ENCODE measurements at regions not wholly inside any gene's neighbourhood (a gene's known extent, or its start where the extent isn't known, plus 50 kb on each side); places are given as distances from the start of the nearest gene placed in this dataset.

DNA sequence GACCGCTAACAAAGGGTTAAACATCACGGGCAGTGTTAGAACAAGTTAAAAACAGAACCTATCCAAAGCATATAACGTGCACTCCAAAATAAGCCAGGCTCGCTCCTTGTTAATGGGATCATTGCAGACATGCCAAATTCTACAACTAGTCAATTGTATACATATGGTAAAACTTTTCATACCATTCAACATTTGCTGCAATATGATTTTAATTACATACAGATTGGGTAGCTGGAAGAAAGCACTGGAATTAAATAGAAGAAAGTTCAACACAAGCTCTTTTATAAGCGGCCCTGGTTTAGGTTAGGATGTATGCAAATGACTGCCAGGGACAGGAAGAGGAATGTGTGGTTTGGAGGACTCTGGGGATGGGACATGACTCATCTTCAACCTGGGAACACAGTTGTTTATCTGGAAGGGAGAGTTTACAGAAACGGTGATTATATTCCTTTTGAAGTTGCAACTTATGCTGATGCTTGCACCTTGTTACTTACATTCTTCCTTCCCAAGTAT lies 62.5 kb upstream of the TIAM2 start:
- Histone ChIP-seq H3K4me1 (ENCODE audit: control insufficient read depth in 4 of 4, insufficient read depth in 4 of 4, low read length in 3 of 4) (no peaks in the 10 kb centered on the region), H3K4me3 (ENCODE audit: low read depth in 1 of 3, low read length in 3 of 3) (no peak overlapping the region), H3K36me3 (ENCODE audit: control insufficient read depth in 4 of 4, insufficient read depth in 3 of 4, low read depth in 1 of 4, low read length in 3 of 4) (no peaks in the 10 kb centered on the region), H3K27me3 (ENCODE audit: control insufficient read depth in 4 of 4, insufficient read depth in 4 of 4, low read length in 3 of 4) (no peaks in the 10 kb centered on the region), H3K27ac (ENCODE audit: low read depth in 1 of 2, low read length in 2 of 2) (no peak overlapping the region), H3K9me3 (ENCODE audit: control insufficient read depth in 4 of 4, low read length in 3 of 4) (no peaks in the 10 kb centered on the region), H3K9ac (ENCODE audit: low read depth in 1 of 2, low read length in 2 of 2) (no peak overlapping the region)
- TF ChIP-seq GABPA (IDR thresholded peaks at IDR 0.05 in 1 of 2, conservative IDR thresholded peaks at IDR 0.05 in 1 of 2) (no peak), NR2F2 (IDR thresholded peaks at IDR 0.05) (no peak), FOXA1 (IDR thresholded peaks at IDR 0.05) (no peak), RXRA (IDR thresholded peaks at IDR 0.05) (no peak), SP1 (IDR thresholded peaks at IDR 0.05) (no peak), JUND (IDR thresholded peaks at IDR 0.05) (no peak), TAF1 (conservative IDR thresholded peaks at IDR 0.05) (no peak), EGR1 (IDR thresholded peaks at IDR 0.05; ENCODE audit: low read depth in 2 of 2) (no peak), FOXA2 (IDR thresholded peaks at IDR 0.05) (no peak), YY1 (IDR thresholded peaks at IDR 0.05) (no peak), RAD21 (IDR thresholded peaks at IDR 0.05) (no peak), HNF4G (IDR thresholded peaks at IDR 0.05) (no peak), HNF4A (conservative IDR thresholded peaks at IDR 0.05) (no peak)
- TF ChIP-seq, protein P1, sequence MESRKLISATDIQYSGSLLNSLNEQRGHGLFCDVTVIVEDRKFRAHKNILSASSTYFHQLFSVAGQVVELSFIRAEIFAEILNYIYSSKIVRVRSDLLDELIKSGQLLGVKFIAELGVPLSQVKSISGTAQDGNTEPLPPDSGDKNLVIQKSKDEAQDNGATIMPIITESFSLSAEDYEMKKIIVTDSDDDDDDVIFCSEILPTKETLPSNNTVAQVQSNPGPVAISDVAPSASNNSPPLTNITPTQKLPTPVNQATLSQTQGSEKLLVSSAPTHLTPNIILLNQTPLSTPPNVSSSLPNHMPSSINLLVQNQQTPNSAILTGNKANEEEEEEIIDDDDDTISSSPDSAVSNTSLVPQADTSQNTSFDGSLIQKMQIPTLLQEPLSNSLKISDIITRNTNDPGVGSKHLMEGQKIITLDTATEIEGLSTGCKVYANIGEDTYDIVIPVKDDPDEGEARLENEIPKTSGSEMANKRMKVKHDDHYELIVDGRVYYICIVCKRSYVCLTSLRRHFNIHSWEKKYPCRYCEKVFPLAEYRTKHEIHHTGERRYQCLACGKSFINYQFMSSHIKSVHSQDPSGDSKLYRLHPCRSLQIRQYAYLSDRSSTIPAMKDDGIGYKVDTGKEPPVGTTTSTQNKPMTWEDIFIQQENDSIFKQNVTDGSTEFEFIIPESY (IDR thresholded peaks at IDR 0.05) = no peak
- TF ChIP-seq, protein P2, sequence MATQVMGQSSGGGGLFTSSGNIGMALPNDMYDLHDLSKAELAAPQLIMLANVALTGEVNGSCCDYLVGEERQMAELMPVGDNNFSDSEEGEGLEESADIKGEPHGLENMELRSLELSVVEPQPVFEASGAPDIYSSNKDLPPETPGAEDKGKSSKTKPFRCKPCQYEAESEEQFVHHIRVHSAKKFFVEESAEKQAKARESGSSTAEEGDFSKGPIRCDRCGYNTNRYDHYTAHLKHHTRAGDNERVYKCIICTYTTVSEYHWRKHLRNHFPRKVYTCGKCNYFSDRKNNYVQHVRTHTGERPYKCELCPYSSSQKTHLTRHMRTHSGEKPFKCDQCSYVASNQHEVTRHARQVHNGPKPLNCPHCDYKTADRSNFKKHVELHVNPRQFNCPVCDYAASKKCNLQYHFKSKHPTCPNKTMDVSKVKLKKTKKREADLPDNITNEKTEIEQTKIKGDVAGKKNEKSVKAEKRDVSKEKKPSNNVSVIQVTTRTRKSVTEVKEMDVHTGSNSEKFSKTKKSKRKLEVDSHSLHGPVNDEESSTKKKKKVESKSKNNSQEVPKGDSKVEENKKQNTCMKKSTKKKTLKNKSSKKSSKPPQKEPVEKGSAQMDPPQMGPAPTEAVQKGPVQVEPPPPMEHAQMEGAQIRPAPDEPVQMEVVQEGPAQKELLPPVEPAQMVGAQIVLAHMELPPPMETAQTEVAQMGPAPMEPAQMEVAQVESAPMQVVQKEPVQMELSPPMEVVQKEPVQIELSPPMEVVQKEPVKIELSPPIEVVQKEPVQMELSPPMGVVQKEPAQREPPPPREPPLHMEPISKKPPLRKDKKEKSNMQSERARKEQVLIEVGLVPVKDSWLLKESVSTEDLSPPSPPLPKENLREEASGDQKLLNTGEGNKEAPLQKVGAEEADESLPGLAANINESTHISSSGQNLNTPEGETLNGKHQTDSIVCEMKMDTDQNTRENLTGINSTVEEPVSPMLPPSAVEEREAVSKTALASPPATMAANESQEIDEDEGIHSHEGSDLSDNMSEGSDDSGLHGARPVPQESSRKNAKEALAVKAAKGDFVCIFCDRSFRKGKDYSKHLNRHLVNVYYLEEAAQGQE (IDR thresholded peaks at IDR 0.05) = no peak
- TF ChIP-seq, protein P3, sequence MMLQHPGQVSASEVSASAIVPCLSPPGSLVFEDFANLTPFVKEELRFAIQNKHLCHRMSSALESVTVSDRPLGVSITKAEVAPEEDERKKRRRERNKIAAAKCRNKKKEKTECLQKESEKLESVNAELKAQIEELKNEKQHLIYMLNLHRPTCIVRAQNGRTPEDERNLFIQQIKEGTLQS (IDR thresholded peaks at IDR 0.05) = no peak
- TF ChIP-seq, protein P4, sequence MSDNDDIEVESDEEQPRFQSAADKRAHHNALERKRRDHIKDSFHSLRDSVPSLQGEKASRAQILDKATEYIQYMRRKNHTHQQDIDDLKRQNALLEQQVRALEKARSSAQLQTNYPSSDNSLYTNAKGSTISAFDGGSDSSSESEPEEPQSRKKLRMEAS (IDR thresholded peaks at IDR 0.05) = no peak
- TF ChIP-seq, protein P5, sequence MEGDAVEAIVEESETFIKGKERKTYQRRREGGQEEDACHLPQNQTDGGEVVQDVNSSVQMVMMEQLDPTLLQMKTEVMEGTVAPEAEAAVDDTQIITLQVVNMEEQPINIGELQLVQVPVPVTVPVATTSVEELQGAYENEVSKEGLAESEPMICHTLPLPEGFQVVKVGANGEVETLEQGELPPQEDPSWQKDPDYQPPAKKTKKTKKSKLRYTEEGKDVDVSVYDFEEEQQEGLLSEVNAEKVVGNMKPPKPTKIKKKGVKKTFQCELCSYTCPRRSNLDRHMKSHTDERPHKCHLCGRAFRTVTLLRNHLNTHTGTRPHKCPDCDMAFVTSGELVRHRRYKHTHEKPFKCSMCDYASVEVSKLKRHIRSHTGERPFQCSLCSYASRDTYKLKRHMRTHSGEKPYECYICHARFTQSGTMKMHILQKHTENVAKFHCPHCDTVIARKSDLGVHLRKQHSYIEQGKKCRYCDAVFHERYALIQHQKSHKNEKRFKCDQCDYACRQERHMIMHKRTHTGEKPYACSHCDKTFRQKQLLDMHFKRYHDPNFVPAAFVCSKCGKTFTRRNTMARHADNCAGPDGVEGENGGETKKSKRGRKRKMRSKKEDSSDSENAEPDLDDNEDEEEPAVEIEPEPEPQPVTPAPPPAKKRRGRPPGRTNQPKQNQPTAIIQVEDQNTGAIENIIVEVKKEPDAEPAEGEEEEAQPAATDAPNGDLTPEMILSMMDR (IDR thresholded peaks at IDR 0.05; ENCODE audit: low read depth, low read length, missing input control) = no peak
- no peak for DNase-seq (ENCODE audit: low spot score)
- 73% methylated on average over 6 of the region's 6 CpGs for WGBS
